ENCODE measurements at regions not wholly inside any gene's neighbourhood (a gene's known extent, or its start where the extent isn't known, plus 50 kb on each side); places are given as distances from the start of the nearest gene placed in this dataset.

DNA sequence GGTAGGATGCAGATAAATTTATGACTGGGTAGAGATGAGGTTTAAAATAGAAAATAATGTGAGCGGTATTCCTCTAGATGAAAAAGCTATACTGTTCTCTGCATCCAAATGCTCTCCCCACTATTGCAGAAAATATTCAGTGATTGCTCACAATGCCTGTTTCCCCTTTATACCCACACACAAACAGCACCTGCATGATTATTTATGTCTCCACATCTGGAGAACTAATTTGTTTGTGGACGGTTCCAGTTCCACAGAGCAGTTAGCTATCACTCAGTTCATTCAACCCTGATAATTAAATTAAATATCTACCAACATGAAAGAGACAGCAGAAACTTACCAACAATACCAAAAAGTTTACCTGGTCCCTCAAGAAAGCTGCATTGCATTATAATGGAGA, 800.0 kb downstream of the CDH11 start:
- Mint-ChIP-seq H3K27me3 (no peaks in the 10 kb centered on the region), H3K9me3 (ENCODE audit: low read depth) (peaks cover 12% of the 10 kb centered on the region), H3K27ac (no peak overlapping the region), H3K4me1 (no peaks in the 10 kb centered on the region), H3K36me3 (no peaks in the 10 kb centered on the region), H3K4me3 (no peak overlapping the region)
- no peak for DNase-seq
- no peak for ATAC-seq
- CTCF ChIA-PET, result no interaction called here

DNA sequence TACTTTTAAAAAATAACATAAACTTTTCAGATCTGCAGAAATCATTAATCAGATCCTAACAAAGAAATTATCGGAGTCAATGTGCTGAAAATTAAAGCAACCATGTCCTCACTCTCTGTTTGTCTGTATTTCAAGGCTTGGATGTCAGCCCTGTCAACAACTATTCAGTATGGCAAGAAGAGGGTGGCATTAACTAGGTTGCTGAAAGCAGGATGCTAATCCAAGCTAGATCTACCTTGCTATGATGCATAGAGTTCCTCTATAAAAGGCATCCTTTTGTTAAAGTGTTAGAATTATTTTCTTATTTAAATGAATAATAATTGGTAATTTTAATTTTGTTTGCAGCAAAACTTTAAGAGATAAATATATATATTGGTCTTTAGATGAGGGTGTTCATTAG, 800.8 kb downstream of the CDH11 start:
- no peak overlapping the region for H3K4me3 Mint-ChIP-seq
- no peak overlapping the region for H3K27ac Mint-ChIP-seq
- H3K4me1 Mint-ChIP-seq, result no peaks in the 10 kb centered on the region
- ATAC-seq (no peak), DNase-seq (no peak)
- H3K36me3 Mint-ChIP-seq, result no peaks in the 10 kb centered on the region
- no peaks in the 10 kb centered on the region for H3K27me3 Mint-ChIP-seq
- CTCF ChIA-PET, result no interaction called here
- peaks cover 12% of the 10 kb centered on the region for H3K9me3 Mint-ChIP-seq (ENCODE audit: low read depth)

DNA sequence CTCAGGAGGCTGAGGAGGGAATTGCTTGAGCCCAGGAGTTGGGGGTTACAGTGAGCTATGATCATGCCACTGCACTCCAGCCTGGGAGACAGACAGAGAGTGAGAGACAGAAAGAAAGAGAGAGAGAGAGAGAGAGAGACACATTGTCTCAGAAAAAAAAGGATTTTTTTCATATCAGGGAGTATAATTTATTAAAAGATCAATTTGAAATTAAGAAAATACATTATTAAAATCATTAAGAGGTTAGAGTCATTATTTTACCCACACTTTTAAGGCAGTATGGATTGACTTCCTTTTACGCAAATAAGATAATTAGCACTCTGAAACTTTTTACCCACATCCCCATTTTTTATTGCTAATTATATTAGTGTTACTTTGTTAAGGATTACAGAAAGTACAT, 804.3 kb downstream of the CDH11 start:
- no peaks in the 10 kb centered on the region for H3K36me3 Mint-ChIP-seq
- no peak overlapping the region for H3K27ac Mint-ChIP-seq
- H3K4me3 Mint-ChIP-seq, result no peak overlapping the region
- H3K27me3 Mint-ChIP-seq, result no peaks in the 10 kb centered on the region
- ATAC-seq (no peak), DNase-seq (no peak)
- peaks cover 10% of the 10 kb centered on the region for H3K9me3 Mint-ChIP-seq (ENCODE audit: low read depth)
- no peaks in the 10 kb centered on the region for H3K4me1 Mint-ChIP-seq
- CTCF ChIA-PET, result no interaction called here

DNA sequence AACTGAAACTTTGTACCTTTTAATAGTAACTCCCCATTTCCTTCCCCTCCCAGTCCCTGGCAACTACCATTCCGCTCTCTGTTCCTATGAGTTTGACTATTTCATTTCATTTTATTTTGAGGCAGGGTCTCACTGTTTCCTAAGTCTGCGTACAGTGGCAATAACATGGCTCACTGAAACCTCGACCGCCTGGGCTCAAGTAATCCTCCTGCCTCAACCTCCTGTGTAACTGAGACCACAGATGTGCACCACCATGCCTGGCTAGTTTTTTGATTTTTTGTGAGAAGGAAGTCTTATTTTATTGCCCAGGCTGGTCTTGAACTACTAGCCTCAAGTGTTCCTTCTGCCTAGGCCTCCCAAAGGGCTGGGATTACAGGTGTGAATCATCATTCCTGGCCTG, 808.1 kb downstream of the CDH11 start:
- H3K4me3 Mint-ChIP-seq, result no peak overlapping the region
- peaks cover 8% of the 10 kb centered on the region for H3K9me3 Mint-ChIP-seq (ENCODE audit: low read depth)
- H3K4me1 Mint-ChIP-seq, result no peaks in the 10 kb centered on the region
- DNase-seq, result no peak
- no peaks in the 10 kb centered on the region for H3K27me3 Mint-ChIP-seq
- CTCF ChIA-PET, result no interaction called here
- no peaks in the 10 kb centered on the region for H3K36me3 Mint-ChIP-seq
- ATAC-seq, result no peak
- no peak overlapping the region for H3K27ac Mint-ChIP-seq

DNA sequence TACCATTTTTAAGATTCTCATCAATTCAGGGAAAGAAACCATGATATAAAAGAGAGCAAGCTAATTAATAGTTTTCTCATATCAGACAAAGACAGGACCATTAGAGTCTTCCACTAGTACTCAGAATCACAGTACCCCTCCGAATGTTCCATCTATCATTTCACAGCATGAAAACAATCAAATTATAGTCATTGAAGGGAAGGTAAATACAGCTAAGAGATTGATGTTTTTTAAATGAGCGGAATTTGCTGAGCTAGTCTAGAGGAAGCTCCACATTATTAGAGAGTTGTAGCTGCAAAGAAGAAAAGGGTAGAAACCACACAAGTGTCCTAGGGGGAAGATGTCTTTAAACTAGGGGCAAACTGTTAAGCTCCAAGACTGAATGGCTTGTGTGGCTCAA, 808.9 kb downstream of the CDH11 start:
- CTCF ChIA-PET, result no interaction called here
- Mint-ChIP-seq H3K9me3 (ENCODE audit: low read depth) (peaks cover 8% of the 10 kb centered on the region), H3K4me3 (no peak overlapping the region), H3K27ac (no peak overlapping the region), H3K4me1 (no peaks in the 10 kb centered on the region), H3K27me3 (no peaks in the 10 kb centered on the region), H3K36me3 (no peaks in the 10 kb centered on the region)
- no peak for ATAC-seq
- no peak for DNase-seq

DNA sequence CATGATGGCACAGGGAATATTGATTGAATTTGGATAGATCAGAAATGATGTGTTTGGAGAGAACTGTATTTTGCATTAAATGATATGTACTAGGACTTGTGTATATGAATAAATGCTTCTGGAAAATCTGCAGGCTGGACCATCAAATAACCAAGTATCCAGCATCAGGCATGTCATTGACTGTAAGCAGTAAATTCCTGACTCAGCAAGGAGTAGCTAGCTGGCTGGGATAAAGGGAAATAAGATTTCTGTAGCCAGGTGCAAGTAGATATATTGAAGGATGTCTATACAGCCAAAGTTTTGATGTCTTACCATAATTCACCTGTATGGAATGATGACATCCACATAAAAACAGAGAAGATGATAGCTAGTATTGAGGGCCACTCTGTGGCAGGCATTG, 809.6 kb downstream of the CDH11 start:
- Mint-ChIP-seq H3K27me3 (no peaks in the 10 kb centered on the region), H3K27ac (no peak overlapping the region), H3K4me3 (no peak overlapping the region), H3K36me3 (no peaks in the 10 kb centered on the region), H3K9me3 (ENCODE audit: low read depth) (peaks cover 13% of the 10 kb centered on the region), H3K4me1 (no peaks in the 10 kb centered on the region)
- DNase-seq, result no peak
- CTCF ChIA-PET, result no interaction called here
- no peak for ATAC-seq

DNA sequence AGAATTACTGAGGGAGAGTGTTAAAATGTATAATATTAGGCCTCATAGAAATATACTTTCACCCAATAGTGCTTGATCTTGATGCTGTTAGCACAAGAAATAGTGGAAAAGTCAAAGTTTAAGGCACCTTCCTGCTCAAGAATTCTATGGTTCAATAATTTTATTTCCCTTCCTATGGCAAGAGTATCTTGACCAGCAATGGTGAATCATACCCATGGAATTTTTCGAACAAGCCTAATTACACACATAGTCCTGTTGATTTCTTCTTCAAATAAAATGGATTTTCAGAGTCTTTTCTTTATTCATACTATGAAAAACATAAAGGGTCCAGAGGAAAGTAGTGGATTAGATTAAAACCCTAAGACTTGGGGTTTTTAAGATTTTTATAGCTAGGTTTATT, 810.6 kb downstream of the CDH11 start:
- ATAC-seq (no peak), DNase-seq (no peak)
- Mint-ChIP-seq H3K4me1 (no peaks in the 10 kb centered on the region), H3K4me3 (no peak overlapping the region), H3K36me3 (no peaks in the 10 kb centered on the region), H3K27me3 (no peaks in the 10 kb centered on the region), H3K9me3 (ENCODE audit: low read depth) (peaks cover 15% of the 10 kb centered on the region), H3K27ac (no peak overlapping the region)
- CTCF ChIA-PET, result no interaction called here

DNA sequence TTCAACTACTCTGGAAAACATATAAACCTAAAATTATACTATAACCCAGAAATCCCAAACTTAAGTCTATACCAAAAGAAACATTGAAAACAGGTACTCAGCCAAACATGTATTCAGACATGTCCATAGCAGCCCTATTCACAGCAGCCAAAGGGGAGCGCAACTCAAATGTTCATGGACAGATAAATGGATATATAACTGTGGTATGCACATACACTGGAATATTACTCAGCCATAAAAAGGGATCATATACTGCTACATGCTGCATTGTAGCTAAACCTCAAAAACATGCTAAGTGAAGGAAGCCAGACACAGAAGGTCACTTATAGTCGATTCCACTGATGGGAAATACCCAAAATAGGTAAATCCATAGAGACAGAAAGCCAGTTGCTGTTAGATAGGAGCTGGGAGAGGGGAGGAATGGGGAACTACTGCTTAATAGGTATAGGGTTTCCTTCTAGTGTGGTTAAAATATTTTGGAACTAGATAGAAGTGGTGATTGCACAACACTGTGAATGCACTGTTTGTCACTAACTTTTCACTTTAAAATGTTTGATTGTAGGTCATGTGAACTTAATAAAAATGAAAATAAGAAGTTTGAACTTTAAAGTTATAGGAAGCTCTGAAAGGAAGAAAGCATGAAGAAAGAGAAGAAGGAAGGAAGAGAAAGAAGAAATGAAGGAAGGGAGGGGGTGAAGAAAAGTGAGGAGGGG, 812.3 kb downstream of the CDH11 start:
- CTCF ChIA-PET, result no interaction called here
- Mint-ChIP-seq H3K4me3 (no peak overlapping the region), H3K4me1 (no peaks in the 10 kb centered on the region), H3K9me3 (ENCODE audit: low read depth) (peaks cover 15% of the 10 kb centered on the region), H3K27me3 (no peaks in the 10 kb centered on the region), H3K27ac (no peak overlapping the region), H3K36me3 (no peaks in the 10 kb centered on the region)
- no peak for ATAC-seq
- DNase-seq, result no peak

DNA sequence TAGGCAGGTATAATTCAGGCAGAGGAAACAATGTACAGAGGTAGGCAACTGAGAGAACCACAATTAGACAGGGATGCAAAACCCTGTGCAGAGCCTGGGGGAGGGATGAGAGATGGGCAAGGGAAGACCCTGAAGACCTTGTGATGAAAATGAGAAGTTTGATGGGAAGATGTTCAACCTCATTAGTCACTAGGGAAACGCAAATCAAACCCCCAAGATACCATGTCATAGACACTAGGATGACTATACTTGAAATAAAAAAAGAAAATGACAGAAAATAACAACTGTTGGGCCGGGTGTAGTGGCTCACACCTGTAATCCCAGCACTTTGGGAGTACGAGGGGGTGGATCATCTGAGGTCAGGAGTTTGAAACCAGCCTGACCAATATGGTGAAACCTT, 813.1 kb downstream of the CDH11 start:
- Mint-ChIP-seq H3K27me3 (no peaks in the 10 kb centered on the region), H3K9me3 (ENCODE audit: low read depth) (peaks cover 18% of the 10 kb centered on the region), H3K36me3 (no peaks in the 10 kb centered on the region), H3K4me3 (no peak overlapping the region), H3K27ac (no peak overlapping the region), H3K4me1 (no peaks in the 10 kb centered on the region)
- CTCF ChIA-PET, result no interaction called here
- ATAC-seq, result no peak
- DNase-seq, result no peak

DNA sequence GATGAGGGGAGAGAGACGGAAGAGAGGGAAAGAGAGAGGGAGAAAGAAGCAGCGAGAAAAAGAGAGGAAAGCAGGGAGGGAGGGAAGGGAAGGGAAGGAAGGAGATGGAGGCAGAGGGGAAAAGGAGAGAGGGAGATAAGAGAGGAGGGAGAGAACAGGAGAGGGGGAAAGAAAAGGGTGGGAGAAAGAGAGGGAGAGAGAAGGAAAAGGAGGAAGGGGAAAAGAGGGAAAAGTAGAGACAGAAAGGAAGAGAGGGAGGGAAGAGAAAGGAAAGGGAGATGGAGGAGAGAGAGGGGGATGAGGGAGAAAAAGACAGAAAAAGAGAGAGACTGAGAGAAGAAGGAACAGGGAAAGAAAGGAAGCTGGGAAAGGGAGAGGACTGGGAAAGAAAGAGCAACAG, 814.4 kb downstream of the CDH11 start:
- CTCF ChIA-PET, result no interaction called here
- DNase-seq (no peak), ATAC-seq (no peak)
- peaks cover 19% of the 10 kb centered on the region for H3K9me3 Mint-ChIP-seq (ENCODE audit: low read depth)
- no peak overlapping the region for H3K27ac Mint-ChIP-seq
- no peaks in the 10 kb centered on the region for H3K4me1 Mint-ChIP-seq
- H3K36me3 Mint-ChIP-seq, result no peaks in the 10 kb centered on the region
- H3K27me3 Mint-ChIP-seq, result no peaks in the 10 kb centered on the region
- H3K4me3 Mint-ChIP-seq, result no peak overlapping the region

DNA sequence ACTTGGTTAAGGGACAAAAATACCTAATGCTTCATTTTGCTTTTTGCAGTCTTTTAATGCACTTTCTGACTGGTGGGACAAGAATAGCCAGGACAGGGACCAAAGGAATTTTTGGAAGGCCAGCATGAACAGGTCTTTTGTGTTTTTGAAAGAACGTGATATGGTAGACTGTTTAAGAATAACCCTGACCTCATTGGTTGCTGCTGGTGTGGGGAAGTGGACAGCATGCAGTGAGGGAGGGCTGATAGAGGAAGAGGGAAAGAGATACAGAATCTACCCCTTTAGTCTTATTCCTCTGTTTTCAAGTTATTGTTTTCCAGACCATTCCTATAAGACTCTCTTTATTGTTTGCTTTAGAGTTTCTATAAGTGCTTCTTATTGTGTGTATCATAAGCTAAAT, 816.2 kb downstream of the CDH11 start:
- no peak overlapping the region for H3K4me3 Mint-ChIP-seq

DNA sequence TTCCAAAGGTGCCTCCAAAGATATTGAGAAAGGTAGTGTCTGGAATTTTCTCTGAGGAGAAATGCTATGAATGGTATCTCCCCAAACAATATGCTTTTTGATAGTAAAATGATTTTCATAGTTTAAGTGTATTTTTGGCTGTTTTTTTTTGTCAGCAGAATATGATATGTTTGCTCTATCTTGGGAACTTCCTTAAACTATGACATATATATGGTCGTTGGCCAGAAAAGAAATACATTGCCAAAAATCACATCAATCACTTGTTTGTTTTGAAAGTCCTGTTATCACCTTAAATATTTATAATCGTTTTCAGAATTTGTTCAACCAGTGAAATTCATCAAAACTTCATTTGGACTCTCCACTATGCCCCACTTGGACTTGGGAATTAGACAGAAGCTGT, 816.9 kb downstream of the CDH11 start:
- no peak for ATAC-seq

More for the DNA sequence above, 816.2 kb downstream of the CDH11 start:
- H3K4me1 Mint-ChIP-seq, result no peaks in the 10 kb centered on the region
- H3K27me3 Mint-ChIP-seq, result no peaks in the 10 kb centered on the region
- CTCF ChIA-PET, result no interaction called here
- ATAC-seq (no peak), DNase-seq (no peak)
- H3K9me3 Mint-ChIP-seq (ENCODE audit: low read depth), result peaks cover 22% of the 10 kb centered on the region
- no peak overlapping the region for H3K27ac Mint-ChIP-seq
- H3K36me3 Mint-ChIP-seq, result no peaks in the 10 kb centered on the region

DNA sequence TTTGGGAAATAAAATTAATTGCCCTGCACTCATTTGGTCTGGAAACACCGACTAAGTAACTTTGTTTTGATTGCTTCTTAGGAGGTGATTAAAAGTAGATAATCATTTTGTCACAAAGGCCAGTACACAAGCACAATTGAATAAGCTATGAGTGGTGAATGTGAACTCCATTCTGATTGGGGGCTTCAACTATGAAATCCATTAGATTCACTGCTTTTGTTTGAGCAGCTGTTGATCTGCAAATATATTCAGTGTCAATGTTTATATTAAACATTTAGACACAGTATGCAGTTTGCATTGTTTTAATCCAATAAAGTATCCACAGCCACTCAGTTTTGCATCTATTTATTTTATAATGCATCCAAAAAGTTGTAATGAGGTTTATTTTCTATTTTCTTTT, 817.5 kb downstream of the CDH11 start:
- H3K27me3 Mint-ChIP-seq, result no peaks in the 10 kb centered on the region
- CTCF ChIA-PET, result no interaction called here
- peaks cover 22% of the 10 kb centered on the region for H3K9me3 Mint-ChIP-seq (ENCODE audit: low read depth)
- ATAC-seq (no peak), DNase-seq (no peak)
- H3K36me3 Mint-ChIP-seq, result no peaks in the 10 kb centered on the region
- no peaks in the 10 kb centered on the region for H3K4me1 Mint-ChIP-seq
- H3K27ac Mint-ChIP-seq, result no peak overlapping the region
- no peak overlapping the region for H3K4me3 Mint-ChIP-seq

More for the DNA sequence above, 816.9 kb downstream of the CDH11 start:
- H3K27me3 Mint-ChIP-seq, result no peaks in the 10 kb centered on the region
- DNase-seq, result no peak
- H3K4me3 Mint-ChIP-seq, result no peak overlapping the region
- CTCF ChIA-PET, result no interaction called here
- no peak overlapping the region for H3K27ac Mint-ChIP-seq
- peaks cover 22% of the 10 kb centered on the region for H3K9me3 Mint-ChIP-seq (ENCODE audit: low read depth)
- no peaks in the 10 kb centered on the region for H3K36me3 Mint-ChIP-seq
- H3K4me1 Mint-ChIP-seq, result no peaks in the 10 kb centered on the region

DNA sequence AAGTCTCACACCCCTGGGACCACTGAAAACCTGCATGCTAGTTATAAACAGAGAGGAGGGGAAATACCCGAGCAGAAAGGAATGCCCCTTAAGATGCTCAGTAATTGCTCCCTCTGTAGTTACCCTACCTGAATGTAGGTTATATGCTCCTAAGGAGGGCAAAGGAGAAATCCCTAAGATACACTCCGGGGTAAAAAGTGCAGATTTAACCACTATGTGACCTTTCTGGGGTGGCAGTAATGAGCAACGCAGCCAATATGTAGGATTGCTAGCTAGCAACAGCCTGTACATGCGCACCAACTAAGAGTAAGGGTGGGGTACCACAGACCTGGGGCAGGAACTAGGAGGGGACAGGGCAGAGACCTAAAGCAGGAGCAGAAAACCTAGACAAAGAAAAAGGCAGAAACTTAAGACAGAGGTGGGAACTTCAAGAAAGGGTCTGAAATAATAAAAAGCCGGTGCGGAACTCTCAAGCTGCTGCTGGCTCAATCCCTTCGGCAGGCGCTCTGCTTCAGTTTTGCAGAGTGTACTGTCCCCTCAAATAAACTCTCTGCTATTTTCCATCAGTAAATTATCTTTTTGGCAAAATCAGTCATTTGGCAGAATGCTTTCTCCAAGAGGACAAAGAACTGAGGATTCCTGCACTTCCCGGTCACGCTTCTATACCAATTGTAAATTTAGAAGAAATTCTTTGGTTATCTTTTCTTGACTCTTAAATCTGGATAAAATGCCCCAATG, 823.8 kb downstream of the CDH11 start:
- no peak overlapping the region for H3K27ac Mint-ChIP-seq
- no peaks in the 10 kb centered on the region for H3K27me3 Mint-ChIP-seq
- H3K4me3 Mint-ChIP-seq, result no peak overlapping the region
- ATAC-seq (no peak), DNase-seq (no peak)
- H3K36me3 Mint-ChIP-seq, result no peaks in the 10 kb centered on the region
- peaks cover 17% of the 10 kb centered on the region for H3K9me3 Mint-ChIP-seq (ENCODE audit: low read depth)
- no peaks in the 10 kb centered on the region for H3K4me1 Mint-ChIP-seq
- CTCF ChIA-PET, result no interaction called here
